GM20431 (cell line): ENCODE measurements at regions not wholly inside any gene's neighbourhood (a gene's known extent, or its start where the extent isn't known, plus 50 kb on each side); places are given as distances from the start of the nearest gene placed in this dataset.

ENCODE experiments used
- in situ Hi-C: fragments of 300-500 bp; cut with MseI, MboI; formaldehyde crosslinking; loops from one replicate; pipeline ENCODE4 v1.15.0; 2020; ENCODE audit warnings: low sequenced_read_pairs; ENCODE audit not compliant: unreplicated experiment

DNA sequence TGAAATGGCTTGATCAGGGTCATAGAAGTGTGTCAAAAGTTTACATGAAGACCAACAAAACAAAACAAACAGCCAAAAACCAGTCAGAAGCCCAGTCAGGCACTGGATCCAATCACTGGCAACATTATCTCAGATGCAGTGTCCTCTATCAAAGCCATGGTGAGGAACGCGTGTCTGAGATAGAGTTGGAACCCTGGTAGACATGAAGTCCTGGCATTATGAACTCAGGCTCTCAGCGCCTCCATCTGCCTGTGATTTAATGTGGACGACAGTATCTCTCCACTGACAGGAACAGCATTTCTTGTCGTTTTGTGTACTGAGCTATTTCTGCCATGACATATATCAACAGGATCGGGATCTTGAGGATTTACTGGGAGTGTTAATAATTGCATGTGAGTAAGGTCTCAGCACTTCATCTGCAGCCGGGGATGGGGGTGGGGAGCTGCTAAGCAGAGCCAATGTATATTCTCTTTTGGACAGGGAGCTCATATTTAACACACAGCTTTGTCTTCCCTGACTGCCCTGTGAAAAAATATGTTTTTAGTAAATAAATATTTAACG is 1120.0 kb downstream of the IGSF11 start:
- in situ Hi-C loops = no loop called here

GRCh38 chr3:117916839-117917238 is 1117.8 kb downstream of the IGSF11 start:
- in situ Hi-C loops = no loop called here

DNA sequence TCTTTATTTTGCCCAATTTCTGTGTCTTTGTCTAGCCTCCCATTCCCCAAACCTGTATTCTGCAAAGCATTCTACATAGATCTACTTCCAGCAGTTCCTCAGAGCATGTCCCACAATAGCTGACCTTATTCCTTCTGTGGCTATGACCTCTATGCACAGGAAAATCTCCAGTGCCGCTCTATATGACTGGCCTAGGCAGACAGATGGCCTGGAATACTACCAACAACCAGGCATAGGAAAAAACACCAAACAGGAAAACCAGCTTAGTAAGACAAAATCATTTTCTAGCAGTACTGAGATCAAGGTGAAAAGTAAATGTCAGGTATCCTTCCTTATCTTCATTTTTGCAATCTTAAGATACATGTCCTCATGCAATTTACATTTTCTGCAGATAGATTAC is 1115.0 kb downstream of the IGSF11 start:
- in situ Hi-C loops = no loop called here

- in situ Hi-C loops = no loop called here
These were observed 1114.3 kb downstream of the IGSF11 start for GRCh38 chr3:117920253-117920898.

DNA sequence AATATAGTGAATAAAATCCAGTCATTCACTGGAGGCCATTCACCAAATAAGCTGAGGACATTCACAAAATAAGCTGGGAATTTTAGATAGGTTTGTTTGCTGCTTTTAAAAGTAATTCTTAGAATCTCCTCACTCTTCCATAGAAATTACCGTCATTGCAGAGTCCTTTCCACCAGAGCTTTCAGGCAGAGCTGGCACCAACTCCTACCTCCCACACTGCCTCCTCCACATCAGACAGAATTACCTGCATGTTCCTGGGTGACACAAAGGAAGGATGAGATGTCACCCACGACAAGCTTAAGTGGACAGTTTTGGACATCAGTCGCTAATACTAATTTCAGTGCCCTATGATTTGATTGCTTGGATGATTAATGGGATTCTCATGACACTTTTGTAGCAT is 1113.2 kb downstream of the IGSF11 start:
- in situ Hi-C loops = no loop called here

- in situ Hi-C loops = no loop called here
These were observed 1112.6 kb downstream of the IGSF11 start for GRCh38 chr3:117922039-117922438.

DNA sequence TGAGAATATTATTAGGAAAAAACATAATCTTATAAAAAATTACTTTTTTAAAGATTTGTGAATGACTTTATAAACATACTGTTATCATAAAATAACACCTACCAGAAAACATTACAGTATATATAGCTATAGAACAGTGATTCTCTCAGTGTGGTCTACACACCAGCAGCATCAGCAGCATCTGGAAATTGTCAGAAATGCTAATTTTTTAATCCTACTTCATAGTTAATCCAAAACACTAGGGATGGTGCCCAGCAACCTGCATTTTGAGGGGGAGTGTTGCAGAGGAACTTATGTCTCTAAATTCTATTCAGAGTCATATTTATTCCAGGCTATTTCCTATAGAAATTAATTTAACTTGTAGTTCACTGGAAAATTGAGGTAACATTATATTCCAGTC is 1107.8 kb downstream of the IGSF11 start:
- in situ Hi-C loops = no loop called here

- in situ Hi-C loops = no loop called here
These were observed 1106.8 kb downstream of the IGSF11 start for GRCh38 chr3:117927825-117928224.

GRCh38 chr3:117928836-117929235 is 1105.8 kb downstream of the IGSF11 start:
- in situ Hi-C loops = no loop called here

DNA sequence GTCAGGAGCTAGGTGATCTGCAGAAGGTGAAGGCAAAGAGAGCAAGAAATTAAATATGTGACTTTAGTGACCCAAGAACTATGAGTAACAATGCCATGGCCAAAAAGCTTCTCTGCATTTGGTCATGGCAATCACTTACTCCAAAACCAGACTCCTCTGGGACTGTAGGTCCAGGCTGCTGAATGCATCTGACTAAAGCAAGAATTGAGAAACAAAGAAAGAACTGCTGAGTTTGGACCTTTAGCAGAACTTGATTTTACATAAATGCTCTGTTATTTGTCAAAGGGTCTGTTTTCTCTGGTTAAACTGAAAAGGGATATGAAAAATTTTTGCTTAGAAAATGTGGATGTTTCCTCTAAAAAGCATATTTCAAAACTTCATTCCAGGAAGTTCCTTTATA is 1102.2 kb downstream of the IGSF11 start:
- in situ Hi-C loops = no loop called here

DNA sequence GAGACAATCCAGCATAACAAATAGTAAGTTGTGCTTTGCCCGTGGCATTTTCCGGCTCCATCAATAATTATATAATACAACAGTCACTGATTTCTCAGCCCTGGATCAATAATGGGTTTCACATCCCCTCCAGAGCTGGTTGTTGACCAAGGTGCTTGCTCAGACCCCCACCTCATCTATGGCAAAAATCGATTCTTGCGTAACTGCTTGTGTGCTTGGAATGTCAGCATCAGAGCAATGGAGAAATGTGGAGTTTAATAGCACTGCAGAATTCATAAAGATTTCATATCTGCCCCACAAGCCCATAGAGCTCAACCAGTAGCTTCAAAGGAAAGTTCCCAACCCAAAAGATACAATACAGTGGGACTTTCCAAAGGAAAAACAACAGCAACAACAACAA is 1098.5 kb downstream of the IGSF11 start:
- in situ Hi-C loops = no loop called here

GRCh38 chr3:117938974-117939373 is 1095.7 kb downstream of the IGSF11 start:
- in situ Hi-C loops = no loop called here

DNA sequence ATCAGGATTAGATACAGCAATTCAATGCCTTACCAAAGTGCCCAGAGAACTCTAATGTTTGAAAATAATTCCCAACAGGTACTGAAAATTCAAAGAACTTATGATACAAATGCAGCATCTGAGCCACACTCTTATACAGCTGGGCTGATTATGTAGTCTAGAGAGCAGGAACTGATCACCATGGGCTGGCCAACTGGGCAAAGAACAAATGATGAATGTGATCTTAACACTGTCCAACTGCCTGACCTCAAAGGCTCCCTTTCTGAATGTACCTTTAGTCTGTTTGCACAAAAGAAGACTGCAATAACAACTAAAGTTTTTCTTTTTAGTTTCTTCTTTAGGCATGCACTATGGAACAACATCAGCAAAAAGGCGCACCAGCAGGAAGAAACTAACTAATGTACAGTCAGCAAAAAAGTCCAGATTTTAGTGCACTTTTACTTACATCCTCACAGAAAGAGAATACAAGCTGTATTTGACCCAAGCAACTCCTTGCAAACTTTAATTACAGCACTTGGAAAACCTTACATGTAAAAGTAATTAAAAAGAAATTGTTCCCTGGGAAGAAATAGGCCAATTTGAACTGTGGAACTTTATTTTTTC is 1095.1 kb downstream of the IGSF11 start:
- in situ Hi-C loops = no loop called here

GRCh38 chr3:117941015-117941414 is 1093.6 kb downstream of the IGSF11 start:
- in situ Hi-C loops = no loop called here

DNA sequence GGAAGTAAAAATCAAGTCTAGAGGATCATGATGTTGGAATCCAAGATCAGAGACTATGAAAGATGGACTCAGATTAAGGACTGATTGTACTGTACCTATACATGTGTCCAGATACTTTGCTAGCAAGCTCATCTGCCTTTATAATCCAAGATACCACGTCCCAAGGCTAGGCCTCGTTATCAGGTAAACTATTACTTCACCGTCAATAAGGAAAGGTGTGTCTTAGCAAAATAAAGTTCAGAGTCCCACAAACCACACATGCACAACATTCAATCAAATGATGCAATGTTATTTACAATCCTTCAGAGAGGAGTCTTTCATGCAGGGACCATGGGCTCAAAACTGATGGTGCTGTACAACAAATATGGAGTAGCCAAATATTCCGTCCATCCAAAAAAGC is 1092.9 kb downstream of the IGSF11 start:
- in situ Hi-C loops = no loop called here

- in situ Hi-C loops = no loop called here
These were observed 1080.5 kb downstream of the IGSF11 start for GRCh38 chr3:117954131-117954530.

- in situ Hi-C loops = no loop called here
These were observed 1079.5 kb downstream of the IGSF11 start for GRCh38 chr3:117955196-117955595.

DNA sequence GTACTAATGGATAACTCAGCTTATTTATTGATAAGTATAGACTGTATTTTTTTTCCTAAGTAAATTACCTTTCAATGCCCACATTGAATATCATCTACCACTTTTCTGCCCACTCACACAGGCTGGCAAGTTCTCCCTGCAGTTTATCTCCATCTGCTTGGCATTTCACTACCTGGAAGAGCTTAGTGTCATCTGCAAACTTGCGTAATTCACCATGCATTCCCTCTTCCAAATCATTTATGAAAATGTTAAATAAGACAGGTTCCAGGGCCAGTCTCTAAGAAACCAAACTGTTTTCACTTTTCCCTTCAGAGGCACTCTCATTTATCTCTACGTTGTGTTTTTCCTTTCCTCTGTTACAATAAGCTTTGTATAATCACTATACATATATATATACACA is 1076.6 kb downstream of the IGSF11 start:
- in situ Hi-C loops = no loop called here

GRCh38 chr3:117962750-117963149 is 1071.9 kb downstream of the IGSF11 start:
- in situ Hi-C loops = no loop called here

GRCh38 chr3:117963858-117964257 is 1070.8 kb downstream of the IGSF11 start:
- in situ Hi-C loops = no loop called here

DNA sequence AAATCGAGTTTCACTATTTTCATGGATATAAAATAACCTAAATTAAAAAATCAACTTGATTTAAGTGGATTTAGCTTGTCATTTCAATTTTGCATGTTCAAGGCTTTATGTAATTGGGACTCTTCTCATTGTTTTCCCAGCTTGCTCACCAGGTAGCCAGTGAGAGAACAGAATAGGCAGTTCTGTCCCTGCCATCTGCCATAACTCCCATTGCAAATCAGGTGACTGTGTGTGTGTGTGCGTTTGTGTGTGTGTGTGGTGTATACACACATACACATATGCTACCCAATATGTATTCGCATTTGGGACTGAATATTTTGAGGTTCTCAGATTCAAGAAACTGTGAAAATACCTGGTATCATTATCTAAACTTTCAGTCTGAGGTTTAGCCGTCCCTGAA is 1069.8 kb downstream of the IGSF11 start:
- in situ Hi-C loops = no loop called here
